Retina (tissue), 1 donor: ENCODE measurements at regions not wholly inside any gene's neighbourhood (a gene's known extent, or its start where the extent isn't known, plus 50 kb on each side); places are given as distances from the start of the nearest gene placed in this dataset.

ENCODE experiments used
- DNase-seq: peaks from one replicate; pipeline ENCODE4 v3.0.0-alpha.2; 2016

GRCh38 chr7:88401009-88401623, 94.4 kb upstream of the STEAP4 start:
- DNase-seq, result no peak

GRCh38 chr7:88399696-88400240, 93.1 kb upstream of the STEAP4 start:
- DNase-seq, result no peak

- no peak for DNase-seq
Measured at GRCh38 chr7:88399036-88399435, 92.3 kb upstream of the STEAP4 start.

- DNase-seq, result no peak
Measured at GRCh38 chr7:88398459-88398858, 91.8 kb upstream of the STEAP4 start.

GRCh38 chr7:88396948-88397322, 90.2 kb upstream of the STEAP4 start:
- no peak for DNase-seq

GRCh38 chr7:88396295-88396947, 89.7 kb upstream of the STEAP4 start:
- no peak for DNase-seq

GRCh38 chr7:88395715-88396114, 89.0 kb upstream of the STEAP4 start:
- DNase-seq, result no peak

GRCh38 chr7:88391247-88391646, 84.6 kb upstream of the STEAP4 start:
- no peak for DNase-seq

GRCh38 chr7:88387368-88387767, 80.7 kb upstream of the STEAP4 start:
- no peak for DNase-seq

GRCh38 chr7:88386665-88387156, 80.0 kb upstream of the STEAP4 start:
- DNase-seq, result no peak

- DNase-seq, result no peak
Measured at GRCh38 chr7:88377434-88377833, 70.7 kb upstream of the STEAP4 start.

GRCh38 chr7:88368686-88369085, 62.0 kb upstream of the STEAP4 start:
- DNase-seq, result no peak

GRCh38 chr7:88366845-88367244, 60.2 kb upstream of the STEAP4 start:
- no peak for DNase-seq

GRCh38 chr7:88363869-88364268, 57.2 kb upstream of the STEAP4 start:
- DNase-seq, result no peak

- DNase-seq, result no peak
Measured at GRCh38 chr7:88363249-88363648, 56.6 kb upstream of the STEAP4 start.

GRCh38 chr7:88361357-88361756, 54.7 kb upstream of the STEAP4 start:
- no peak for DNase-seq

GRCh38 chr7:88358881-88359280, 52.2 kb upstream of the STEAP4 start:
- DNase-seq, result no peak

- no peak for DNase-seq
Measured at GRCh38 chr7:88358526-88358838, 51.8 kb upstream of the STEAP4 start.

- no peak for DNase-seq
Measured at GRCh38 chr7:88357781-88358525, 51.3 kb upstream of the STEAP4 start.

- DNase-seq, result no peak
Measured at GRCh38 chr7:88357294-88357693, 50.6 kb upstream of the STEAP4 start.
